SK-N-MC (cell line): ENCODE measurements at regions not wholly inside any gene's neighbourhood (a gene's known extent, or its start where the extent isn't known, plus 50 kb on each side); places are given as distances from the start of the nearest gene placed in this dataset.

ENCODE experiments used
- EZH2 ChIP-seq: fragments of 200-600 bp; sonication (generic); IDR thresholded peaks from one replicate; pipeline ENCODE4 v1.6.1; 2017; ENCODE audit warnings: antibody characterized with exemption
- FOXP2 ChIP-seq: optimal IDR thresholded peaks from 2 replicates; pipeline ENCODE3; 2011; ENCODE audit warnings: mild to moderate bottlenecking, moderate library complexity; ENCODE audit not compliant: insufficient read depth; ENCODE audit errors: extremely low read length, control extremely low read depth
- POLR2AphosphoS5 ChIP-seq: IDR thresholded peaks from 2 replicates; pipeline ENCODE4 v1.6.1; 2012; ENCODE audit warnings: mild to moderate bottlenecking, low read depth, low read length, borderline replicate concordance

DNA sequence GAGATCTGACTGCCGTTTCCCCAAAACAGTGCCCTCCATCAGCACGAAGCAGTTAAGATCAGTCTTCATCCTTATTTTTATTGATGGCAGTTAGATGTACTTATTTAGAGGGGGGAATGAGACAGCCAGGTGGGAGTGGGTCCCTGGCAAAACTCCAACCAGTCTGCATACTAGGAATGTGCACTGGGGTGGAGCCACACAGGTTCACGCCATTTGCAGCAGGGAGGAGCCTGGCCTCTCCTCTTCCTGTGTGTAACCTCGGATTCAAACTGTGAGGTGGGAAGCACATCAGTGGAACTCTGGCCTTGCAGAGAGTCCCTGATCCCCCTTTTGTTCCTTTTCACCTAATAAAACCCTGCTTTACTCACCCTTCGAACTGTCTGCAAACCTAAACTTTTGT, 987.7 kb upstream of the GRIA3 start:
- no peak for TF ChIP-seq EZH2
- no peak for TF ChIP-seq FOXP2
- no peak for TF ChIP-seq POLR2AphosphoS5
